MCF 10A (cell line): ENCODE measurements at regions not wholly inside any gene's neighbourhood (a gene's known extent, or its start where the extent isn't known, plus 50 kb on each side); places are given as distances from the start of the nearest gene placed in this dataset.

Experiments used
- BruUV-seq: library from RNA; stranded (reverse); fragments of 400-500 nt; replicated peaks from 2 replicates; lab custom pipeline; 2021; lab: Mats Ljungman, UMichigan
- CTCF ChIA-PET: fragments of 300-600 bp; sonication (Branson Sonifier 250); formaldehyde crosslinking; extraction: SDS; loops from one replicate; lab custom pipeline; 2021; ENCODE audit warnings: antibody characterized with exemption, inconsistent platforms; lab: Yijun Ruan, JAX
- POLR2A ChIA-PET: fragments of 300-600, 350-650 bp; sonication (Branson Sonifier 250); formaldehyde crosslinking; extraction: SDS; loops from one replicate; lab custom pipeline; 2020; ENCODE audit warnings: antibody characterized with exemption, inconsistent platforms; lab: Yijun Ruan, JAX
- DNase-seq: peaks from one replicate; pipeline ENCODE4 v3.0.0-alpha.2; 2018; ENCODE audit not compliant: unreplicated experiment
- H3K27ac Mint-ChIP-seq: one replicate; pipeline ENCODE4 v1.8.0; 2022; ENCODE audit warnings: mild to moderate bottlenecking, low read depth, mixed read lengths; ENCODE audit not compliant: unreplicated experiment
- H3K27me3 Mint-ChIP-seq: one replicate; pipeline ENCODE4 v1.8.0; 2022; ENCODE audit warnings: mixed read lengths; ENCODE audit not compliant: insufficient read depth, unreplicated experiment
- H3K36me3 Mint-ChIP-seq: one replicate; pipeline ENCODE4 v1.8.0; 2022; ENCODE audit warnings: mild to moderate bottlenecking, moderate library complexity, mixed read lengths; ENCODE audit not compliant: insufficient read depth, unreplicated experiment
- H3K4me1 Mint-ChIP-seq: one replicate; pipeline ENCODE4 v1.8.0; 2022; ENCODE audit warnings: mixed read lengths; ENCODE audit not compliant: insufficient read depth, unreplicated experiment
- H3K4me3 Mint-ChIP-seq: one replicate; pipeline ENCODE4 v1.8.0; 2022; ENCODE audit warnings: mild to moderate bottlenecking, moderate library complexity, mixed read lengths; ENCODE audit not compliant: unreplicated experiment
- H3K9me3 Mint-ChIP-seq: one replicate; pipeline ENCODE4 v1.8.0; 2022; ENCODE audit warnings: mixed read lengths; ENCODE audit not compliant: unreplicated experiment
- intact Hi-C: fragments of 100-400 bp; cut with micrococcal nuclease; formaldehyde crosslinking; loops from 2 replicates; pipeline ENCODE4 v1.14.1; 2022
- TF ChIP-seq, protein P1 (sequence below): fragments of 200-600 bp; IDR thresholded peaks from one replicate; pipeline ENCODE4 v1.8.0; 2022; ENCODE audit warnings: antibody characterized with exemption, mild to moderate bottlenecking; ENCODE audit not compliant: unreplicated experiment

GRCh38 chr13:39268398-39268797, 230.1 kb downstream of the NHLRC3 start:
- H3K4me1 Mint-ChIP-seq, result no peaks in the 10 kb centered on the region
- TF ChIP-seq, protein P1, sequence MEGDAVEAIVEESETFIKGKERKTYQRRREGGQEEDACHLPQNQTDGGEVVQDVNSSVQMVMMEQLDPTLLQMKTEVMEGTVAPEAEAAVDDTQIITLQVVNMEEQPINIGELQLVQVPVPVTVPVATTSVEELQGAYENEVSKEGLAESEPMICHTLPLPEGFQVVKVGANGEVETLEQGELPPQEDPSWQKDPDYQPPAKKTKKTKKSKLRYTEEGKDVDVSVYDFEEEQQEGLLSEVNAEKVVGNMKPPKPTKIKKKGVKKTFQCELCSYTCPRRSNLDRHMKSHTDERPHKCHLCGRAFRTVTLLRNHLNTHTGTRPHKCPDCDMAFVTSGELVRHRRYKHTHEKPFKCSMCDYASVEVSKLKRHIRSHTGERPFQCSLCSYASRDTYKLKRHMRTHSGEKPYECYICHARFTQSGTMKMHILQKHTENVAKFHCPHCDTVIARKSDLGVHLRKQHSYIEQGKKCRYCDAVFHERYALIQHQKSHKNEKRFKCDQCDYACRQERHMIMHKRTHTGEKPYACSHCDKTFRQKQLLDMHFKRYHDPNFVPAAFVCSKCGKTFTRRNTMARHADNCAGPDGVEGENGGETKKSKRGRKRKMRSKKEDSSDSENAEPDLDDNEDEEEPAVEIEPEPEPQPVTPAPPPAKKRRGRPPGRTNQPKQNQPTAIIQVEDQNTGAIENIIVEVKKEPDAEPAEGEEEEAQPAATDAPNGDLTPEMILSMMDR, result no peak
- no peaks in the 10 kb centered on the region for H3K9me3 Mint-ChIP-seq
- intact Hi-C loops, result no loop called here
- no peak for DNase-seq
- H3K27ac Mint-ChIP-seq, result no peak overlapping the region
- no peaks in the 10 kb centered on the region for H3K36me3 Mint-ChIP-seq
- no TSS peak for BruUV-seq
- CTCF ChIA-PET, result interaction anchor here (0.8 to 2.1 kb wide), 3 partner anchors 124 to 348 kb away, joined by 3 to 12 read pairs (median 9); no protein-coding TSS in a partner anchor
- peaks cover 59% of the 10 kb centered on the region for H3K27me3 Mint-ChIP-seq
- POLR2A ChIA-PET, result no interaction called here
- H3K4me3 Mint-ChIP-seq, result no peak overlapping the region

GRCh38 chr13:39269004-39269403, 230.7 kb downstream of the NHLRC3 start:
- Mint-ChIP-seq H3K27ac (no peak overlapping the region), H3K4me3 (no peak overlapping the region), H3K9me3 (no peaks in the 10 kb centered on the region), H3K27me3 (peaks cover 64% of the 10 kb centered on the region), H3K4me1 (no peaks in the 10 kb centered on the region), H3K36me3 (no peaks in the 10 kb centered on the region)
- no TSS peak for BruUV-seq
- CTCF ChIA-PET, result interaction anchor here (0.8 to 2.1 kb wide), 2 partner anchors 346 to 347 kb away, joined by 3 to 9 read pairs; no protein-coding TSS in a partner anchor
- DNase-seq, result no peak
- POLR2A ChIA-PET, result no interaction called here
- TF ChIP-seq, protein P1, result no peak
- intact Hi-C loops, result no loop called here

GRCh38 chr13:39269411-39269810, 231.2 kb downstream of the NHLRC3 start:
- H3K9me3 Mint-ChIP-seq, result no peaks in the 10 kb centered on the region
- no peak for DNase-seq
- H3K27ac Mint-ChIP-seq, result no peak overlapping the region
- H3K4me1 Mint-ChIP-seq, result no peaks in the 10 kb centered on the region
- BruUV-seq, result no TSS peak
- ChIA-PET POLR2A (interaction anchor here (0.7 kb wide), 1 partner anchor 349 kb away, joined by 3 read pairs; no protein-coding TSS in a partner anchor), CTCF (interaction anchor here (2.1 kb wide), 1 partner anchor 124 kb away, joined by 9 read pairs; no protein-coding TSS in a partner anchor)
- H3K4me3 Mint-ChIP-seq, result no peak overlapping the region
- intact Hi-C loops, result no loop called here
- TF ChIP-seq, protein P1, result no peak
- peaks cover 64% of the 10 kb centered on the region for H3K27me3 Mint-ChIP-seq
- no peaks in the 10 kb centered on the region for H3K36me3 Mint-ChIP-seq

DNA sequence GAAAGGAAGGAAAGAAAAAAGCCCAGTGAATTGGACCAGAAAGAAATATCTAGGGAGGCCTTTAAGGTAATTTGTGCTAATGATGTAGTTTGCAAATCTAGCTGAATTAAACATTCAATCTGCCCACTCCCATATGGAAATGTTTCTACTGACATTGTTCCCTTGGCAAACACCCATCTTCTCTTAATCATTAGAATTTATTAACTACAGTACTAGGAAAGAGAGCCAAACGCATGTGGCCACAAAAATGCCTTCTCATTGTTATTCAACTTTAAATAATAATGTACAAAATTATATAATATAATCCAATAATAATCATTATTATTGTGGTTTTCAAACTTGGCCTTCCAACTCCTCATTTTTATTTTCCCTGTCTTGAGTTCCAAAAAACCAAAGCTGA, 234.7 kb downstream of the NHLRC3 start:
- Mint-ChIP-seq H3K27me3 (peaks cover 88% of the 10 kb centered on the region), H3K27ac (no peak overlapping the region), H3K36me3 (no peaks in the 10 kb centered on the region), H3K4me3 (no peak overlapping the region), H3K9me3 (no peaks in the 10 kb centered on the region), H3K4me1 (no peaks in the 10 kb centered on the region)
- ChIA-PET POLR2A (interaction anchor here (1.5 kb wide), 1 partner anchor 339 kb away, joined by 6 read pairs; no protein-coding TSS in a partner anchor), CTCF (interaction anchor here (0.5 to 4.4 kb wide), 11 partner anchors 217 to 537 kb away, joined by 3 to 63 read pairs (median 4); no protein-coding TSS in a partner anchor)
- BruUV-seq, result no TSS peak
- intact Hi-C loops, result loop anchor here (5.0 to 10.0 kb wide), 2 partner anchors 132 to 404 kb away; no protein-coding TSS in a partner anchor
- TF ChIP-seq, protein P1, result no peak
- no peak for DNase-seq
